Right lobe of liver (tissue), 6 donors: ENCODE measurements at regions not wholly inside any gene's neighbourhood (a gene's known extent, or its start where the extent isn't known, plus 50 kb on each side); places are given as distances from the start of the nearest gene placed in this dataset.

Experiments
- ATAC-seq, 4 donors: fragments of 200-7000 bp; cut with Tn5 transposase; one replicate each; pipeline ENCODE4 v1.9.1; 2020; ENCODE audit warnings: mild to moderate bottlenecking in 4 of 4, moderate library complexity in 4 of 4
- DNase-seq, 3 donors: peaks; one replicate each; pipeline ENCODE4 v3.0.0-alpha.2; 2020
- H3K27ac ChIP-seq, 3 donors: fragments of 200-600 bp; one replicate each; pipeline ENCODE4 v1.8.0; 2022
- H3K27me3 ChIP-seq, 2 donors: fragments of 200-600 bp; one replicate each; pipeline ENCODE4 v1.8.0; 2022
- H3K36me3 ChIP-seq, 4 donors: fragments of 200-600 bp; sonication (generic) in 1 of 4; one replicate each; pipeline versions ENCODE4 v1.5.1 to v1.8.0; 2017 to 2022; ENCODE audit warnings: control low read depth in 1 of 4
- H3K4me1 ChIP-seq, 4 donors: fragments of 200-600 bp; sonication (generic) in 1 of 4; one replicate each; pipeline versions ENCODE4 v1.5.1 to v1.8.0; 2017 to 2022; ENCODE audit warnings: control low read depth in 1 of 4
- H3K4me3 ChIP-seq, 3 donors: fragments of 200-600 bp; one replicate each; pipeline ENCODE4 v1.8.0; 2022
- H3K9me3 ChIP-seq, 4 donors: fragments of 200-600 bp; sonication (generic) in 1 of 4; one replicate each; pipeline versions ENCODE4 v1.5.1 to v1.8.0; 2017 to 2022; ENCODE audit warnings: control low read depth in 1 of 4
- CTCF ChIP-seq, 4 donors: fragments of 200-600 bp in 3 of 4; fragments of 450-650 bp in 1 of 4; IDR thresholded peaks; one replicate each; pipeline versions ENCODE4 v1.5.1 to v1.8.0; 2016 to 2022; ENCODE audit warnings: antibody characterized with exemption in 4 of 4, mild to moderate bottlenecking in 2 of 4
- POLR2A ChIP-seq: fragments of 450-650 bp; IDR thresholded peaks from one replicate; pipeline ENCODE4 v1.6.1; 2017; ENCODE audit warnings: antibody characterized with exemption, mild to moderate bottlenecking
- WGBS: methylation state at CpG from one replicate; pipeline ENCODE4 v1.1.6; 2018; ENCODE audit warnings: low coverage, low lambda C conversion rate; ENCODE audit not compliant: insufficient coverage; ENCODE audit errors: missing lambda C conversion rate; 5-methylcytosine and 5-hydroxymethylcytosine counted together
- intact Hi-C, 2 donors: fragments of 100-400 bp; cut with DNase I; formaldehyde crosslinking; loops; one replicate each; pipeline versions ENCODE4 v1.11.2 to v1.14.1; 2022
- donor health status: DM: no; HTN: yes; CAD: no.
- donor health status: DM: no; HTN: no; CAD: no.
- donor health status: DM: no; HTN: no; CAD: no.
- donor health status: DM: no; HTN: yes; CAD: no.
- donor health status: DM: no; HTN: yes; CAD: no.

GRCh38 chr5:125148706-125149105, 402.3 kb upstream of the ZNF608 start:
- ATAC-seq (no peak), DNase-seq (no peak)
- Histone ChIP-seq H3K27me3 (no peaks in the 10 kb centered on the region), H3K36me3 (no peaks in the 10 kb centered on the region), H3K4me3 (no peak overlapping the region), H3K9me3 (no peaks in the 10 kb centered on the region), H3K4me1 (no peaks in the 10 kb centered on the region), H3K27ac (no peak overlapping the region)
- intact Hi-C loops: no loop called here
- 64% methylated on average over 3 of the region's 3 CpGs for WGBS
- TF ChIP-seq POLR2A: no peak
- TF ChIP-seq CTCF (IDR thresholded peaks at IDR 0.05): no peak

- ATAC-seq: no peak
Measured at GRCh38 chr5:125149110-125149509, 402.7 kb upstream of the ZNF608 start.

GRCh38 chr5:125149527-125149926, 403.1 kb upstream of the ZNF608 start:
- H3K4me3 ChIP-seq: no peak overlapping the region
- WGBS: 49% methylated on average over 3 of the region's 4 CpGs
- ATAC-seq: no peak
- no peak for TF ChIP-seq CTCF (IDR thresholded peaks at IDR 0.05)
- TF ChIP-seq POLR2A: no peak
- intact Hi-C loops: no loop called here
- H3K36me3 ChIP-seq: no peaks in the 10 kb centered on the region
- no peaks in the 10 kb centered on the region for H3K4me1 ChIP-seq
- no peak for DNase-seq
- no peaks in the 10 kb centered on the region for H3K9me3 ChIP-seq
- H3K27ac ChIP-seq: no peak overlapping the region
- no peaks in the 10 kb centered on the region for H3K27me3 ChIP-seq

More at GRCh38 chr5:125149110-125149509, 402.7 kb upstream of the ZNF608 start:
- no peak overlapping the region for H3K27ac ChIP-seq
- no peaks in the 10 kb centered on the region for H3K27me3 ChIP-seq
- H3K4me1 ChIP-seq: no peaks in the 10 kb centered on the region
- no peak for DNase-seq
- intact Hi-C loops: no loop called here
- no peak for TF ChIP-seq POLR2A
- no peak for TF ChIP-seq CTCF (IDR thresholded peaks at IDR 0.05)
- 75% methylated on average over 2 of the region's 3 CpGs for WGBS
- H3K4me3 ChIP-seq: no peak overlapping the region
- H3K36me3 ChIP-seq: no peaks in the 10 kb centered on the region
- H3K9me3 ChIP-seq: no peaks in the 10 kb centered on the region

- no peak overlapping the region for H3K4me3 ChIP-seq
- no peaks in the 10 kb centered on the region for H3K36me3 ChIP-seq
- H3K4me1 ChIP-seq: no peaks in the 10 kb centered on the region
- H3K9me3 ChIP-seq: no peaks in the 10 kb centered on the region
- intact Hi-C loops: no loop called here
- H3K27ac ChIP-seq: no peak overlapping the region
- 64% methylated on average over 3 of the region's 3 CpGs for WGBS
- no peaks in the 10 kb centered on the region for H3K27me3 ChIP-seq
- TF ChIP-seq CTCF (IDR thresholded peaks at IDR 0.05) (no peak), POLR2A (no peak)
- ATAC-seq (no peak), DNase-seq (no peak)
Measured at GRCh38 chr5:125150041-125150669, 403.7 kb upstream of the ZNF608 start.
